HL-60 (cell line): ENCODE measurements at regions not wholly inside any gene's neighbourhood (a gene's known extent, or its start where the extent isn't known, plus 50 kb on each side); places are given as distances from the start of the nearest gene placed in this dataset.
A peak's percentile ranks its signal among the peaks of the same experiment; 100 is the strongest.

Experiments used
- POLR2AphosphoS5 ChIP-seq: IDR thresholded peaks from 2 replicates; pipeline ENCODE4 v1.6.1; 2012; ENCODE audit warnings: low read depth
- TF ChIP-seq, protein P1 (sequence below): IDR thresholded peaks from one replicate; pipeline ENCODE4 v1.5.1; 2011; ENCODE audit warnings: low read length, control low read depth, inconsistent platforms; ENCODE audit not compliant: insufficient read depth

DNA sequence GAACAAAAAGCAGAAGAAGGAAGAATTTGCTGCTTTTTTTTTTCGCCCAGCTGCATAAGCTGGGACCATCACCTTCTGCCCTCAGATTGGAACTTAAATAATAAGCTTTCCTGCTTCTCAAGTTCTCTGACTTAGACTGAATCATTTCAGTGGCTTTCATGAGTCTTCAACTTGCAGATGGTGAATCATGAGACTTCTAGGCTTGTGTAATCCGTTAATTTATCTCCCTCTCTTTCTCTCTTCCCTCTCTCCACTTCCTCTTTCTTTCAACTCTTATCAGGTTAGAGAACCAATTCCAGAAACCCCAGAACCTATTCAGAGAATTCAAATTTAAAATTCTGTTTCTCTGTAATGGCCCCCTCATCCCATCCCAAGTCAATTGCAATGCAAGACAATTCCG is 1153.7 kb downstream of the PCDH9 start:
- TF ChIP-seq POLR2AphosphoS5: peak; percentile 20; the same call in 1 of the 2 replicates
- TF ChIP-seq, protein P1, sequence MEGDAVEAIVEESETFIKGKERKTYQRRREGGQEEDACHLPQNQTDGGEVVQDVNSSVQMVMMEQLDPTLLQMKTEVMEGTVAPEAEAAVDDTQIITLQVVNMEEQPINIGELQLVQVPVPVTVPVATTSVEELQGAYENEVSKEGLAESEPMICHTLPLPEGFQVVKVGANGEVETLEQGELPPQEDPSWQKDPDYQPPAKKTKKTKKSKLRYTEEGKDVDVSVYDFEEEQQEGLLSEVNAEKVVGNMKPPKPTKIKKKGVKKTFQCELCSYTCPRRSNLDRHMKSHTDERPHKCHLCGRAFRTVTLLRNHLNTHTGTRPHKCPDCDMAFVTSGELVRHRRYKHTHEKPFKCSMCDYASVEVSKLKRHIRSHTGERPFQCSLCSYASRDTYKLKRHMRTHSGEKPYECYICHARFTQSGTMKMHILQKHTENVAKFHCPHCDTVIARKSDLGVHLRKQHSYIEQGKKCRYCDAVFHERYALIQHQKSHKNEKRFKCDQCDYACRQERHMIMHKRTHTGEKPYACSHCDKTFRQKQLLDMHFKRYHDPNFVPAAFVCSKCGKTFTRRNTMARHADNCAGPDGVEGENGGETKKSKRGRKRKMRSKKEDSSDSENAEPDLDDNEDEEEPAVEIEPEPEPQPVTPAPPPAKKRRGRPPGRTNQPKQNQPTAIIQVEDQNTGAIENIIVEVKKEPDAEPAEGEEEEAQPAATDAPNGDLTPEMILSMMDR: no peak
